ENCODE measurements at regions not wholly inside any gene's neighbourhood (a gene's known extent, or its start where the extent isn't known, plus 50 kb on each side); places are given as distances from the start of the nearest gene placed in this dataset.
"Not testable (repeated sequence)": the region's sequence is repeated elsewhere in the genome, so short reads cannot be mapped to it uniquely, and the experiment has no call there.

DNA sequence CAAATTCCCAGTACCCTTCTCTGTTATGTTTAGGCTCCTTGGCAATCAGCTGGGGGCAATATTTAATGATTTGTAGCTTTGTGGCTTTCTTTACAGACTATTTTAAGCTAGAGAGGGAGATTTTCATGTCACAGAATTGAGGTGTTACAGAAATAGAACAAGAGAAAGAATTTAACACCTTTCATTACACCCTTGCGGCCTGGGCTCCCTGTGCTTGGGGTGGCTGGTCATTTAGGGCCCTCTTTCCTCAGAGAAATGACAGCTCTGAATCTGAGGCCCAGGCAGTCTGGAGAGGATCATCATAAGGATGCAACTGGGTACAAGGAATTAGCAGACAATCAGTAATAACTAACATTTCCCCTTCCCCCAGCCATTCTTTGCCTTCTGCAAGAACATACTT is 104.5 kb upstream of the INTU start:
- Histone ChIP-seq H3K9me3 (replicated peaks in 1 of 3) (no peaks in the 10 kb centered on the region), H3K36me3 (replicated peaks in 1 of 2) (no peaks in the 10 kb centered on the region), H3K27me3 (no peaks in the 10 kb centered on the region), H3K27ac (no peak overlapping the region), H3K4me3 (no peak overlapping the region), H3K4me1 (replicated peaks in 1 of 2) (peaks cover 0 to 2% of the 10 kb centered on the region in 2 donors)
- TF ChIP-seq POLR2A (IDR thresholded peaks at IDR 0.05), result no peak
- TF ChIP-seq, protein P1, sequence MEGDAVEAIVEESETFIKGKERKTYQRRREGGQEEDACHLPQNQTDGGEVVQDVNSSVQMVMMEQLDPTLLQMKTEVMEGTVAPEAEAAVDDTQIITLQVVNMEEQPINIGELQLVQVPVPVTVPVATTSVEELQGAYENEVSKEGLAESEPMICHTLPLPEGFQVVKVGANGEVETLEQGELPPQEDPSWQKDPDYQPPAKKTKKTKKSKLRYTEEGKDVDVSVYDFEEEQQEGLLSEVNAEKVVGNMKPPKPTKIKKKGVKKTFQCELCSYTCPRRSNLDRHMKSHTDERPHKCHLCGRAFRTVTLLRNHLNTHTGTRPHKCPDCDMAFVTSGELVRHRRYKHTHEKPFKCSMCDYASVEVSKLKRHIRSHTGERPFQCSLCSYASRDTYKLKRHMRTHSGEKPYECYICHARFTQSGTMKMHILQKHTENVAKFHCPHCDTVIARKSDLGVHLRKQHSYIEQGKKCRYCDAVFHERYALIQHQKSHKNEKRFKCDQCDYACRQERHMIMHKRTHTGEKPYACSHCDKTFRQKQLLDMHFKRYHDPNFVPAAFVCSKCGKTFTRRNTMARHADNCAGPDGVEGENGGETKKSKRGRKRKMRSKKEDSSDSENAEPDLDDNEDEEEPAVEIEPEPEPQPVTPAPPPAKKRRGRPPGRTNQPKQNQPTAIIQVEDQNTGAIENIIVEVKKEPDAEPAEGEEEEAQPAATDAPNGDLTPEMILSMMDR (IDR thresholded peaks at IDR 0.05), result no peak
- intact Hi-C loops (cut with DNase I), result no loop called here
- no peak for DNase-seq
- WGBS, 4 donors, result 71 to 94% (median 83%) methylated on average over 1 of the region's 1 CpG

DNA sequence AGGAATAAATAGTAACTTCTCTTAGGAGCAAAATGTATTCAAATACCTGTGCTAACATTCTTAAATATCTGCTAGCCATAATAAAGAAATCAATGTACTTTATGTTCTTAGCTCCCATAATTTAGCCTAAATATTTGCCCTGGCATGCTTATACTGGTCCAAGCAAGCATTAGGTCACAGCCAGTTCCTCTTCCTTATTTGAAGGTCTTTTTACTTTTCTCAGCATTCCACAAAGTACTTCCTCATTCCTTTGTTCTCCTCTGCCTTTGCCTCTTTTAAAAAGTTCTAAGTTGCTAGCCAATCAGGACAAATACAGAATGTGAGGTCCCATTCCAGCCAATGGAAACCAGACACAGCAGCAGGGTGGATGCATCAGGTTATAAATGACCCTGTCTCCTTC is 102.9 kb upstream of the INTU start:
- H3K4me3 ChIP-seq; H3K27ac ChIP-seq; DNase-seq; H3K27me3 ChIP-seq; H3K9me3 ChIP-seq (replicated peaks in 1 of 3); H3K36me3 ChIP-seq (replicated peaks in 1 of 2); intact Hi-C loops (cut with DNase I); H3K4me1 ChIP-seq (replicated peaks in 1 of 2): not testable (repeated sequence)

DNA sequence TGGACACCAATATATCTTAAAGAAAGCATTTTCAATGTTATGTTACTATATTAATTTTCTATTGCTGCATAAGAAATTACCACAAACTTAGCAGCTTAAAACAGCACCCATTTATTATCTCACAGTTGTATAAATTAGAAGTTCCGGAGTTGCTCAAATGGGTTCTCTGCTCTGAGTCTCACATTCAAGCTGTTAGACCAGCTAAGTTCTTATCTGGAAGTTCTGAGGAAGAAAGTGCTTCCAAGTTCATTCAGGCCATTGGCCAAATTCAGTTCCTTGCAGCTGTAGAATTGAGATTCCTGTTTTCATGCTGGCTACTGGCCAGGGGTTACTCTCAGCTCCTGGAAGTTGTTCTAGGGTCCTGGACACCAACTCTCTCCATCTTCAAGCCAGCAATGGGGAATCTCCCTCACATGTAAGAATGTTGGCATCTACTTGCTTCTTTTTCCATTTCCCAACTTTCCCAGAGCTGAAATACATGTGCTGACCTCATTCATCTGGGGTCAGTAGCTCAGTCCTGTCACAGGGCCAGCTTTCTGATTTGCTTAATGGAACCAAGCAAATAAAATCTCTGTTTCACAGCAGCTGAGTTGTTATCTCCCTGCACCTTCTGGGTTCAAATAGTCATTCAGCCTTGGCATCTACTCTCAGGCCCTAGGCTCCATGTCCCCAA is 99.6 kb upstream of the INTU start:
- Histone ChIP-seq H3K9me3 (replicated peaks in 1 of 3) (no peaks in the 10 kb centered on the region), H3K4me1 (replicated peaks in 1 of 2) (peaks cover 0 to 8% of the 10 kb centered on the region in 2 donors), H3K4me3 (no peak overlapping the region), H3K27me3 (no peaks in the 10 kb centered on the region), H3K36me3 (replicated peaks in 1 of 2) (no peaks in the 10 kb centered on the region), H3K27ac (no peak overlapping the region)
- intact Hi-C loops (cut with DNase I), result no loop called here
- WGBS, 4 donors, result 57 to 78% (median 65%) methylated on average over 1 of the region's 1 CpG
- DNase-seq, result peak; percentile 31 to 83 (median 58)
- TF ChIP-seq POLR2A (IDR thresholded peaks at IDR 0.05), result no peak
- TF ChIP-seq, protein P1 (IDR thresholded peaks at IDR 0.05), result no peak

DNA sequence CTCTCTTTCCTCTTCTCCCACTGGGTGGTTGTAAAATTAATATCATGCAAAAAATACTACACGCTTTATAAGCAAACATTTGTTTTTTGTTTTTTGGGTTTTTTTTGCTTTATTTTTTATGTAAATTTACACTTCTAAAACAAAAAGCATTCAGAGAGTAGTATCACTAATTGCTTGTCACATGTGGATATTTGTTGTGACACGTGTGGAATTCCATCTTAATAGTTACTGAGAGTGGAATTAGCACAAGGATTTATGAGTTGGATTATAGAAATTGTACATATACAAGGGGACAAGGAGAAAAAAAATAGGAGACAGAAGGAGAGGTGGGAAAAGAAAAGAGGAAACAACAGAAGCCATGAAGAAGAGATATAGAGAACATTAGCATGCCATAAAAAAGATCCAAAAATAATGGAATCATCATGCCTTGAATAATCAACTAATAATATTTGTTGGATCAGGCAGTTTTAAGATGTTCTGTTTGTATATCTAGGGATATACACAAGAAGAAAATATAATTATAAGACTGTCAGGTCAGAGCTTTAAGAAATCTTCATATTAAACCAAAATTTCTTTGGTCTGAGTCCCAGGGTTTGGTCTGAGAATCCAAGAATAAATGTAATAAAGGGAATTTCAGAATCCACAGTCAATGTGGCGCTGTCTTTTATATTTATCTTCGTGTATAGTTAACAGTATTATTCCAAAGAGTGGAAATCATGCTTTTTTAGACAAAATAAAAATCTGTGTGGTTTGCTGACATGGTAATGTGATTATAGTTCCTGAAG is 98.5 kb upstream of the INTU start:
- 72 to 77% (median 74%) methylated on average over 4 of the region's 4 CpGs for WGBS, 4 donors
- no peaks in the 10 kb centered on the region for H3K36me3 ChIP-seq (replicated peaks in 1 of 2)
- intact Hi-C loops (cut with DNase I), result no loop called here
- H3K4me1 ChIP-seq (replicated peaks in 1 of 2), result peaks cover 0 to 11% of the 10 kb centered on the region in 2 donors
- no peak overlapping the region for H3K27ac ChIP-seq
- no peaks in the 10 kb centered on the region for H3K27me3 ChIP-seq
- H3K4me3 ChIP-seq, result no peak overlapping the region
- TF ChIP-seq, protein P1 (IDR thresholded peaks at IDR 0.05), result no peak
- TF ChIP-seq POLR2A (IDR thresholded peaks at IDR 0.05), result no peak
- no peaks in the 10 kb centered on the region for H3K9me3 ChIP-seq (replicated peaks in 1 of 3)
- DNase-seq, result no peak
